ENCODE measurements at regions not wholly inside any gene's neighbourhood (a gene's known extent, or its start where the extent isn't known, plus 50 kb on each side); places are given as distances from the start of the nearest gene placed in this dataset.

DNA sequence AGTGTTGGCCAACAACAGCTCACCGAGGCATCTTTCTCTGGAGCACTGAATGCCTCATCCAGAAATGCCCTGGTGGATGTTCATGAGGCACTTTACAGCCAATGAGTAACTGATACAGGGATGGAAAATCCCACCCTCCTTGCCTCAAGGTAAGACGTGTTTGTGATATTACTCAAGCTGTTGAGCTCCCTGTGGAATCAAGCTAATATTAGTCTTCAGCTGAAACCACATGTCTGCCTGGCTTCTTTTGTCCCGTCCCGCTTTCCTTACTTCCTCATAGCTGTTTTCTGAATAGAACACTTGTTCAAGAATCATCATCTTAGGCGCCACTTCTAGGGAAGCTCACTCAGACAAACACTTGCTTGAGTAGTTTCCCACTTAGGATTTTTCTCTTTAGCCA is 422.4 kb downstream of the INHBA start:
- H3K27me3 ChIP-seq (ENCODE audit: insufficient read depth, low read length, poor library complexity, severe bottlenecking): no peaks in the 10 kb centered on the region
- H2AFZ ChIP-seq (ENCODE audit: low read length): no peak overlapping the region
- no peak overlapping the region for H3K9ac ChIP-seq (ENCODE audit: low read depth, low read length, poor library complexity, severe bottlenecking)
- no peak overlapping the region for H3K4me2 ChIP-seq (ENCODE audit: low read depth, low read length, poor library complexity, severe bottlenecking)
- H3F3A ChIP-seq (ENCODE audit: low read depth): no peaks in the 10 kb centered on the region
- H3K4me1 ChIP-seq (ENCODE audit: insufficient read depth, low read length, poor library complexity, severe bottlenecking): no peaks in the 10 kb centered on the region
- no peaks in the 10 kb centered on the region for H3K9me2 ChIP-seq (replicated peaks; ENCODE audit: low read depth, low read length)
- H3K9me3 ChIP-seq (ENCODE audit: insufficient read depth, low read depth, low read length): no peaks in the 10 kb centered on the region
- no peaks in the 10 kb centered on the region for H4K20me1 ChIP-seq (ENCODE audit: insufficient read depth, low read length, poor library complexity, severe bottlenecking)
- H3K79me2 ChIP-seq (ENCODE audit: insufficient read depth, low read length): no peaks in the 10 kb centered on the region
- TF ChIP-seq EZH2phosphoT487 (IDR thresholded peaks at IDR 0.05; ENCODE audit: borderline replicate concordance): no peak
- TF ChIP-seq, protein P1, sequence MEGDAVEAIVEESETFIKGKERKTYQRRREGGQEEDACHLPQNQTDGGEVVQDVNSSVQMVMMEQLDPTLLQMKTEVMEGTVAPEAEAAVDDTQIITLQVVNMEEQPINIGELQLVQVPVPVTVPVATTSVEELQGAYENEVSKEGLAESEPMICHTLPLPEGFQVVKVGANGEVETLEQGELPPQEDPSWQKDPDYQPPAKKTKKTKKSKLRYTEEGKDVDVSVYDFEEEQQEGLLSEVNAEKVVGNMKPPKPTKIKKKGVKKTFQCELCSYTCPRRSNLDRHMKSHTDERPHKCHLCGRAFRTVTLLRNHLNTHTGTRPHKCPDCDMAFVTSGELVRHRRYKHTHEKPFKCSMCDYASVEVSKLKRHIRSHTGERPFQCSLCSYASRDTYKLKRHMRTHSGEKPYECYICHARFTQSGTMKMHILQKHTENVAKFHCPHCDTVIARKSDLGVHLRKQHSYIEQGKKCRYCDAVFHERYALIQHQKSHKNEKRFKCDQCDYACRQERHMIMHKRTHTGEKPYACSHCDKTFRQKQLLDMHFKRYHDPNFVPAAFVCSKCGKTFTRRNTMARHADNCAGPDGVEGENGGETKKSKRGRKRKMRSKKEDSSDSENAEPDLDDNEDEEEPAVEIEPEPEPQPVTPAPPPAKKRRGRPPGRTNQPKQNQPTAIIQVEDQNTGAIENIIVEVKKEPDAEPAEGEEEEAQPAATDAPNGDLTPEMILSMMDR (conservative IDR thresholded peaks at IDR 0.05; ENCODE audit: low read length): no peak
- H3K4me3 ChIP-seq (ENCODE audit: low read length, poor library complexity, severe bottlenecking): no peak overlapping the region
- no peaks in the 10 kb centered on the region for H3K36me3 ChIP-seq (ENCODE audit: insufficient read depth, low read length)

DNA sequence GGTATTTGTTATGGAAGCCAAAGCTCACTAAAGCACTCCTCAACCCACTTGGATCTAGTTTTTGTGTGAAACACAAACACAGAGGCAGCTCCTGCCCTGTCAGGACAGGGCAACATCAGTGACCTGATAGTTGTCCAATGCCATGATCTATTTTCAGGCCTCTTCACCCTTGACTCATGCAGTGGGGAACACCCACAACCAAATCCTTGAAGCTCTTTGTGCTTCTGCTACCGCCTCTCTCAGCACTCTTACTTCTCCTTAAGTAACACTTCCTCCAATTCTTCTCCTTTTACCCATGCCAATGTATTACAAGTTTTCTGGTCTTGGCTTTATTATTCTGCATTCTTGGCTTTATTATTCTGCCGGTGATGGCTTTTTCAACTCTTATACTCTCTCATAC is 425.3 kb downstream of the INHBA start:
- no peak overlapping the region for H3K9ac ChIP-seq (ENCODE audit: low read depth, low read length, poor library complexity, severe bottlenecking)
- H3F3A ChIP-seq (ENCODE audit: low read depth): no peaks in the 10 kb centered on the region
- TF ChIP-seq, protein P1 (conservative IDR thresholded peaks at IDR 0.05; ENCODE audit: low read length): no peak
- TF ChIP-seq EZH2phosphoT487 (IDR thresholded peaks at IDR 0.05; ENCODE audit: borderline replicate concordance): no peak
- H2AFZ ChIP-seq (ENCODE audit: low read length): no peak overlapping the region
- no peaks in the 10 kb centered on the region for H3K79me2 ChIP-seq (ENCODE audit: insufficient read depth, low read length)
- H3K4me3 ChIP-seq (ENCODE audit: low read length, poor library complexity, severe bottlenecking): no peak overlapping the region
- no peak overlapping the region for H3K4me2 ChIP-seq (ENCODE audit: low read depth, low read length, poor library complexity, severe bottlenecking)
- H3K9me3 ChIP-seq (ENCODE audit: insufficient read depth, low read depth, low read length): no peaks in the 10 kb centered on the region
- no peaks in the 10 kb centered on the region for H3K9me2 ChIP-seq (replicated peaks; ENCODE audit: low read depth, low read length)
- H3K36me3 ChIP-seq (ENCODE audit: insufficient read depth, low read length): no peaks in the 10 kb centered on the region
- no peaks in the 10 kb centered on the region for H3K27me3 ChIP-seq (ENCODE audit: insufficient read depth, low read length, poor library complexity, severe bottlenecking)
- no peaks in the 10 kb centered on the region for H3K4me1 ChIP-seq (ENCODE audit: insufficient read depth, low read length, poor library complexity, severe bottlenecking)
- H4K20me1 ChIP-seq (ENCODE audit: insufficient read depth, low read length, poor library complexity, severe bottlenecking): no peaks in the 10 kb centered on the region

DNA sequence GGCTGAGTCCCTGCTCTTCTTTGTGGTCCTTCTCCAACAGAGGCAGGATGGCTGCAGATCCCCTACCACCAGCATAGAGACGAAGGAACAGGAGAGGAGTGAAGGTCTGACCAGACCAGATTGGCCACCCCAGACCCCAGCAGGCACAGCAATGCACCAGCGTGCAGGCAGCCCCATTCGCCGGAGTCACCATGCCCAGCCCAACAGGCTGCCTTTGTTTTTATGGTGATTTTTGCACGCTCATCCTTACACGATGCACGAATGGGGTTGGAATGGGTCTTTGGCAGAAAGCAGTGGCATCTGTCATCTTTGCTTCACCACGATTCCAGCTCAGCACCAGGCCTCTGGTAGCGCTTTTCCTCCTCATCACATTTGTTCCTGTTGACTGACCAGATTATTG is 427.6 kb downstream of the INHBA start:
- Histone ChIP-seq H2AFZ (ENCODE audit: low read length) (no peak overlapping the region), H3K9ac (ENCODE audit: low read depth, low read length, poor library complexity, severe bottlenecking) (no peak overlapping the region), H3K79me2 (ENCODE audit: insufficient read depth, low read length) (no peaks in the 10 kb centered on the region), H3K4me1 (ENCODE audit: insufficient read depth, low read length, poor library complexity, severe bottlenecking) (no peaks in the 10 kb centered on the region), H3K27me3 (ENCODE audit: insufficient read depth, low read length, poor library complexity, severe bottlenecking) (no peaks in the 10 kb centered on the region), H3K36me3 (ENCODE audit: insufficient read depth, low read length) (no peaks in the 10 kb centered on the region), H3K4me2 (ENCODE audit: low read depth, low read length, poor library complexity, severe bottlenecking) (no peak overlapping the region), H3K9me3 (ENCODE audit: insufficient read depth, low read depth, low read length) (no peaks in the 10 kb centered on the region), H3F3A (ENCODE audit: low read depth) (no peaks in the 10 kb centered on the region), H4K20me1 (ENCODE audit: insufficient read depth, low read length, poor library complexity, severe bottlenecking) (no peaks in the 10 kb centered on the region), H3K4me3 (ENCODE audit: low read length, poor library complexity, severe bottlenecking) (no peak overlapping the region), H3K9me2 (replicated peaks; ENCODE audit: low read depth, low read length) (no peaks in the 10 kb centered on the region)
- TF ChIP-seq, protein P1 (conservative IDR thresholded peaks at IDR 0.05; ENCODE audit: low read length): no peak
- TF ChIP-seq EZH2phosphoT487 (IDR thresholded peaks at IDR 0.05; ENCODE audit: borderline replicate concordance): no peak
